GM13976 (cell line): ENCODE measurements at regions not wholly inside any gene's neighbourhood (a gene's known extent, or its start where the extent isn't known, plus 50 kb on each side); places are given as distances from the start of the nearest gene placed in this dataset.

Source experiments
- DNase-seq: peaks from one replicate; pipeline ENCODE4 v3.0.0; 2012; ENCODE audit warnings: low spot score
- CTCF ChIP-seq: IDR thresholded peaks from 2 replicates; pipeline ENCODE4 v1.5.1; 2012; ENCODE audit warnings: borderline replicate concordance, mild to moderate bottlenecking; ENCODE audit not compliant: insufficient read depth; ENCODE audit errors: extremely low read depth, missing control alignments, control extremely low read depth
- in situ Hi-C: fragments of 300-500 bp; cut with MboI; formaldehyde crosslinking; loops from one replicate; pipeline ENCODE4 v1.12.0; 2022; ENCODE audit warnings: low sequenced_read_pairs, mixed read lengths, inconsistent platforms; ENCODE audit not compliant: unreplicated experiment

- in situ Hi-C loops = no loop called here
- no peak for TF ChIP-seq CTCF
- DNase-seq = no peak
These were observed 259.6 kb downstream of the XXYLT1 start for GRCh38 chr3:195011231-195011834.

- TF ChIP-seq CTCF = no peak
These were observed 258.9 kb downstream of the XXYLT1 start for GRCh38 chr3:195012100-195012499.

GRCh38 chr3:195012571-195012970, 258.4 kb downstream of the XXYLT1 start:
- no peak for DNase-seq
- in situ Hi-C loops = no loop called here
- TF ChIP-seq CTCF = no peak

More at GRCh38 chr3:195012100-195012499, 258.9 kb downstream of the XXYLT1 start:
- in situ Hi-C loops = no loop called here
- no peak for DNase-seq

- in situ Hi-C loops = no loop called here
- TF ChIP-seq CTCF = no peak
- DNase-seq = no peak
These were observed 257.3 kb downstream of the XXYLT1 start for GRCh38 chr3:195013411-195014361.

GRCh38 chr3:195015021-195015420, 255.9 kb downstream of the XXYLT1 start:
- no peak for DNase-seq
- in situ Hi-C loops = no loop called here
- no peak for TF ChIP-seq CTCF

GRCh38 chr3:195017151-195017550, 253.8 kb downstream of the XXYLT1 start:
- DNase-seq = no peak
- TF ChIP-seq CTCF = no peak
- in situ Hi-C loops = no loop called here
